ENCODE measurements at regions not wholly inside any gene's neighbourhood (a gene's known extent, or its start where the extent isn't known, plus 50 kb on each side); places are given as distances from the start of the nearest gene placed in this dataset.

GRCh38 chr21:20800106-20800505 is 198.1 kb upstream of the NCAM2 start:
- Histone ChIP-seq H3K4me2 (ENCODE audit: low read length) (no peak overlapping the region), H3K9ac (no peak overlapping the region), H3K79me2 (no peaks in the 10 kb centered on the region), H3K4me3 (ENCODE audit: low read depth, low read length) (no peak overlapping the region), H3K4me1 (no peaks in the 10 kb centered on the region), H2AFZ (no peak overlapping the region), H3K27me3 (ENCODE audit: control insufficient read depth, insufficient read depth, low read length) (no peaks in the 10 kb centered on the region), H3K27ac (no peak overlapping the region), H3K36me3 (ENCODE audit: control insufficient read depth, insufficient read depth, low read length) (no peaks in the 10 kb centered on the region), H3K9me3 (ENCODE audit: control insufficient read depth, low read length) (no peaks in the 10 kb centered on the region)
- no peak for TF ChIP-seq CTCF (IDR thresholded peaks at IDR 0.05)

- Histone ChIP-seq H3K27ac (no peak overlapping the region), H3K4me1 (no peaks in the 10 kb centered on the region), H3K9me3 (ENCODE audit: control insufficient read depth, low read length) (no peaks in the 10 kb centered on the region), H3K9ac (no peak overlapping the region), H3K4me2 (ENCODE audit: low read length) (no peak overlapping the region), H3K36me3 (ENCODE audit: control insufficient read depth, insufficient read depth, low read length) (no peaks in the 10 kb centered on the region), H3K27me3 (ENCODE audit: control insufficient read depth, insufficient read depth, low read length) (no peaks in the 10 kb centered on the region), H3K79me2 (no peaks in the 10 kb centered on the region), H2AFZ (no peak overlapping the region), H3K4me3 (ENCODE audit: low read depth, low read length) (no peak overlapping the region)
- no peak for TF ChIP-seq CTCF (IDR thresholded peaks at IDR 0.05)
Observed at GRCh38 chr21:20802201-20802600, 196.0 kb upstream of the NCAM2 start.

- Histone ChIP-seq H3K79me2 (no peaks in the 10 kb centered on the region), H3K9me3 (ENCODE audit: control insufficient read depth, low read length) (no peaks in the 10 kb centered on the region), H3K4me2 (ENCODE audit: low read length) (no peak overlapping the region), H3K36me3 (ENCODE audit: control insufficient read depth, insufficient read depth, low read length) (no peaks in the 10 kb centered on the region), H3K9ac (no peak overlapping the region), H3K4me3 (ENCODE audit: low read depth, low read length) (no peak overlapping the region), H2AFZ (no peak overlapping the region), H3K4me1 (no peaks in the 10 kb centered on the region), H3K27me3 (ENCODE audit: control insufficient read depth, insufficient read depth, low read length) (no peaks in the 10 kb centered on the region), H3K27ac (no peak overlapping the region)
- no peak for TF ChIP-seq CTCF (IDR thresholded peaks at IDR 0.05)
Observed at GRCh38 chr21:20802631-20803260, 195.5 kb upstream of the NCAM2 start.

GRCh38 chr21:20811702-20812101 is 186.5 kb upstream of the NCAM2 start:
- H3K27me3 ChIP-seq (ENCODE audit: control insufficient read depth, insufficient read depth, low read length): no peaks in the 10 kb centered on the region
- no peak overlapping the region for H3K4me2 ChIP-seq (ENCODE audit: low read length)
- no peaks in the 10 kb centered on the region for H3K4me1 ChIP-seq
- TF ChIP-seq CTCF (IDR thresholded peaks at IDR 0.05): no peak
- H3K9ac ChIP-seq: no peak overlapping the region
- H3K9me3 ChIP-seq (ENCODE audit: control insufficient read depth, low read length): no peaks in the 10 kb centered on the region
- H2AFZ ChIP-seq: no peak overlapping the region
- no peaks in the 10 kb centered on the region for H3K36me3 ChIP-seq (ENCODE audit: control insufficient read depth, insufficient read depth, low read length)
- no peaks in the 10 kb centered on the region for H3K79me2 ChIP-seq
- H3K4me3 ChIP-seq (ENCODE audit: low read depth, low read length): no peak overlapping the region
- H3K27ac ChIP-seq: no peak overlapping the region

GRCh38 chr21:20814090-20814489 is 184.1 kb upstream of the NCAM2 start:
- Histone ChIP-seq H3K36me3 (ENCODE audit: control insufficient read depth, insufficient read depth, low read length) (no peaks in the 10 kb centered on the region), H3K4me1 (no peaks in the 10 kb centered on the region), H3K27me3 (ENCODE audit: control insufficient read depth, insufficient read depth, low read length) (no peaks in the 10 kb centered on the region), H3K79me2 (no peaks in the 10 kb centered on the region), H2AFZ (no peak overlapping the region), H3K4me3 (ENCODE audit: low read depth, low read length) (no peak overlapping the region), H3K4me2 (ENCODE audit: low read length) (no peak overlapping the region), H3K27ac (no peak overlapping the region), H3K9ac (no peak overlapping the region), H3K9me3 (ENCODE audit: control insufficient read depth, low read length) (no peaks in the 10 kb centered on the region)
- TF ChIP-seq CTCF (IDR thresholded peaks at IDR 0.05): no peak
